DOHH2 (cell line): ENCODE measurements at regions not wholly inside any gene's neighbourhood (a gene's known extent, or its start where the extent isn't known, plus 50 kb on each side); places are given as distances from the start of the nearest gene placed in this dataset.

Experiments
- H3F3A ChIP-seq: fragments of 200-600 bp; sonication (generic), shearing (Covaris generic); 2 replicates; pipeline ENCODE4 v1.6.0; 2016; ENCODE audit warnings: antibody characterized with exemption, mild to moderate bottlenecking; ENCODE audit not compliant: control insufficient read depth, insufficient read depth
- H3K27ac ChIP-seq: fragments of 200-600 bp; sonication (generic); 2 replicates; pipeline ENCODE4 v1.5.1; 2014; ENCODE audit warnings: low read depth, mild to moderate bottlenecking, low read length, moderate library complexity
- H3K27me3 ChIP-seq: fragments of 200-600 bp; sonication (generic); 2 replicates; pipeline ENCODE4 v1.6.1; 2014; ENCODE audit warnings: mild to moderate bottlenecking, low read length, mixed read lengths; ENCODE audit not compliant: control insufficient read depth
- H3K36me3 ChIP-seq: fragments of 200-600 bp; sonication (generic); 2 replicates; pipeline ENCODE4 v1.6.1; 2014; ENCODE audit warnings: mild to moderate bottlenecking, low read length, moderate library complexity, mixed read lengths; ENCODE audit not compliant: control insufficient read depth
- H3K4me1 ChIP-seq: fragments of 200-600 bp; sonication (generic); 2 replicates; pipeline ENCODE4 v1.6.1; 2014; ENCODE audit warnings: mild to moderate bottlenecking, low read length, mixed read lengths; ENCODE audit not compliant: control insufficient read depth
- H3K4me2 ChIP-seq: fragments of 200-600 bp; sonication (generic); 2 replicates; pipeline ENCODE4 v1.6.0; 2014; ENCODE audit warnings: mild to moderate bottlenecking, low read length, moderate library complexity
- H3K4me3 ChIP-seq: fragments of 200-600 bp; sonication (generic); 2 replicates; pipeline ENCODE4 v1.5.1; 2014; ENCODE audit warnings: mild to moderate bottlenecking, low read length, mixed read lengths
- H3K79me2 ChIP-seq: fragments of 200-600 bp; sonication (generic); 2 replicates; pipeline ENCODE4 v1.6.1; 2014; ENCODE audit warnings: mild to moderate bottlenecking, low read length, mixed read lengths; ENCODE audit not compliant: control insufficient read depth
- H3K9me2 ChIP-seq: fragments of 200-600 bp; sonication (generic); replicated peaks from 2 replicates; pipeline ENCODE4 v1.6.1; 2014; ENCODE audit warnings: mild to moderate bottlenecking, low read length, mixed read lengths; ENCODE audit not compliant: control insufficient read depth
- H3K9me3 ChIP-seq: fragments of 200-600 bp; sonication (generic); 2 replicates; pipeline ENCODE4 v1.6.1; 2014; ENCODE audit warnings: antibody characterized with exemption, low read length, mixed read lengths; ENCODE audit not compliant: control insufficient read depth, insufficient read depth
- H4K20me1 ChIP-seq: fragments of 200-600 bp; sonication (generic); 2 replicates; pipeline ENCODE4 v1.6.0; 2014; ENCODE audit warnings: low read depth, mild to moderate bottlenecking, antibody characterized with exemption, low read length, moderate library complexity; ENCODE audit not compliant: control insufficient read depth, insufficient read depth
- CTCF ChIP-seq: fragments of 200-600 bp; sonication (generic); IDR thresholded peaks from one replicate; pipeline ENCODE4 v1.5.1; 2014; ENCODE audit warnings: antibody characterized with exemption, mild to moderate bottlenecking, low read depth, low read length; ENCODE audit not compliant: poor library complexity, severe bottlenecking
- EZH2phosphoT487 ChIP-seq: fragments of 200-600 bp; sonication (generic); IDR thresholded peaks from 2 replicates; pipeline ENCODE4 v1.6.1; 2017; ENCODE audit warnings: borderline replicate concordance, mild to moderate bottlenecking, antibody characterized with exemption, low read length, moderate library complexity, mixed read lengths

DNA sequence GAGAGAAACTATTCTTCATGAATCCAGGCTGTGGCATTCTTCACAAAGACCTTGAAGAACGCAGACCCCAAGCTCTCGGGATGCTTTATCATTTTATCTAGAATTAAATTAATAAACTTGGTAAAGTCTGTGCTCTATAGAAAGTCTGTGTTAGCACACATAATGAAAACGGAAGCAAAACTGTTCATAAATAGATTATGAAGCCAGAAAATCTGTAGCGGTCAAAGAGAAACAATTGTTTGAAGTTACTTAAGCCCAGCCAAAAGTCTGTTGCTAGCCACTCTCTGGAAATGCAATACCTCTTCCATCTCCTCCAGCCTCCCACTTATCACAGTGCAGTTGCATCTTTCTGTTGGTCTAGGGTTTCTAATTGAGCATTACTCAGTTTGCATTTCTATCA lies 375.9 kb downstream of the KIF4B start:
- Histone ChIP-seq H3K4me1 (no peaks in the 10 kb centered on the region), H3K27ac (no peak overlapping the region), H3F3A (no peaks in the 10 kb centered on the region), H3K4me3 (no peak overlapping the region), H3K9me2 (no peaks in the 10 kb centered on the region), H4K20me1 (no peaks in the 10 kb centered on the region), H3K4me2 (no peak overlapping the region), H3K36me3 (no peaks in the 10 kb centered on the region), H3K79me2 (no peaks in the 10 kb centered on the region), H3K27me3 (no peaks in the 10 kb centered on the region), H3K9me3 (no peaks in the 10 kb centered on the region)
- TF ChIP-seq CTCF (no peak), EZH2phosphoT487 (no peak)

- H3K9me3 ChIP-seq = no peaks in the 10 kb centered on the region
- H3K4me2 ChIP-seq = no peak overlapping the region
- no peaks in the 10 kb centered on the region for H3K4me1 ChIP-seq
- H3K36me3 ChIP-seq = no peaks in the 10 kb centered on the region
- no peaks in the 10 kb centered on the region for H3K27me3 ChIP-seq
- no peak overlapping the region for H3K27ac ChIP-seq
- no peaks in the 10 kb centered on the region for H3F3A ChIP-seq
- H3K4me3 ChIP-seq = no peak overlapping the region
- no peaks in the 10 kb centered on the region for H3K9me2 ChIP-seq
- TF ChIP-seq EZH2phosphoT487 (no peak), CTCF (no peak)
- no peaks in the 10 kb centered on the region for H4K20me1 ChIP-seq
- no peaks in the 10 kb centered on the region for H3K79me2 ChIP-seq
Observed at GRCh38 chr5:155394727-155395126, 381.2 kb downstream of the KIF4B start.

DNA sequence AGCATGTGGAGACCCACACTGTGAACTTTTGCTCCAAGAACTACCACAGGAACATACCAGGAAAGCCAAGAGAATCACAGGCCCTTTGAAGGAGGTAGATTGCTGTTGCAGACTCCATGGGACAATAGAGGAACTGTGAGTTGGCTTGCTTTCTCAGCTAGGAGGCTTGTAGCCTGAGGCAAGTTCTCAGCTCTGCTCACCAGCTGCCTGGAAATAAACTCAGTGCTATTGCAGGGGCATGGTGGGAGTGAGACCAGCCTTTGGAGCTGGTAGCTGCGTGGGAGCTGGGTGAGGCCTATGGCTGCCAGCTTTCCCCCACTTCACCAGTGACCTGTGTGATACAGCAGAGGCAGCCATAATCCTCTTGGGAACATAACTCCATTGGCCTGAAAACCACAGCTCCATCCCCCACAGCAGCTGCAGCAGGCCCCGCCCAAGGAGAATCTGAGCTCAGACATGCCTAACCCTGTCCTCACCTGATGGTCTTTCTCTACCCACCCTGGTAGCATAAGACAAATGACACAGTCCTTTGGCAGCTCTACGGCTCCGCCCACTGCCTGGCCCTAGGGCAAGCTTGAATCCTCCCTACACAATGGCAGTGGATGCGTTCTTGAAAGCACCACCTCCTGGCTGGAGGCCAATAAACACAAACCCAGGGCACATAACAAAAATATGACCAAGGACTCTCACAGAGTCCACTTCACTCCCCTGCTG lies 389.5 kb downstream of the KIF4B start:
- H4K20me1 ChIP-seq = no peaks in the 10 kb centered on the region
- H3K4me3 ChIP-seq = no peak overlapping the region
- TF ChIP-seq EZH2phosphoT487 (no peak), CTCF (no peak)
- no peaks in the 10 kb centered on the region for H3K36me3 ChIP-seq
- no peaks in the 10 kb centered on the region for H3K79me2 ChIP-seq
- no peaks in the 10 kb centered on the region for H3K4me1 ChIP-seq
- H3K4me2 ChIP-seq = no peak overlapping the region
- no peaks in the 10 kb centered on the region for H3K27me3 ChIP-seq
- no peaks in the 10 kb centered on the region for H3F3A ChIP-seq
- no peak overlapping the region for H3K27ac ChIP-seq
- H3K9me3 ChIP-seq = no peaks in the 10 kb centered on the region; the same call in 1 of the 2 replicates
- H3K9me2 ChIP-seq = no peaks in the 10 kb centered on the region
